CD4-positive, alpha-beta T cell treated with Interleukin-17A for 1 hour (primary cell): ENCODE measurements at regions not wholly inside any gene's neighbourhood (a gene's known extent, or its start where the extent isn't known, plus 50 kb on each side); places are given as distances from the start of the nearest gene placed in this dataset.
"Not testable (repeated sequence)": the region's sequence is repeated elsewhere in the genome, so short reads cannot be mapped to it uniquely, and the experiment has no call there.

Experiments
- DNase-seq: peaks from one replicate; pipeline ENCODE4 v3.0.0-alpha.2; 2020

GRCh38 chr2:125925891-125926546 is 729.9 kb upstream of the GYPC start:
- no peak for DNase-seq

- no peak for DNase-seq
These were observed 720.4 kb upstream of the GYPC start for GRCh38 chr2:125935559-125935958.

DNA sequence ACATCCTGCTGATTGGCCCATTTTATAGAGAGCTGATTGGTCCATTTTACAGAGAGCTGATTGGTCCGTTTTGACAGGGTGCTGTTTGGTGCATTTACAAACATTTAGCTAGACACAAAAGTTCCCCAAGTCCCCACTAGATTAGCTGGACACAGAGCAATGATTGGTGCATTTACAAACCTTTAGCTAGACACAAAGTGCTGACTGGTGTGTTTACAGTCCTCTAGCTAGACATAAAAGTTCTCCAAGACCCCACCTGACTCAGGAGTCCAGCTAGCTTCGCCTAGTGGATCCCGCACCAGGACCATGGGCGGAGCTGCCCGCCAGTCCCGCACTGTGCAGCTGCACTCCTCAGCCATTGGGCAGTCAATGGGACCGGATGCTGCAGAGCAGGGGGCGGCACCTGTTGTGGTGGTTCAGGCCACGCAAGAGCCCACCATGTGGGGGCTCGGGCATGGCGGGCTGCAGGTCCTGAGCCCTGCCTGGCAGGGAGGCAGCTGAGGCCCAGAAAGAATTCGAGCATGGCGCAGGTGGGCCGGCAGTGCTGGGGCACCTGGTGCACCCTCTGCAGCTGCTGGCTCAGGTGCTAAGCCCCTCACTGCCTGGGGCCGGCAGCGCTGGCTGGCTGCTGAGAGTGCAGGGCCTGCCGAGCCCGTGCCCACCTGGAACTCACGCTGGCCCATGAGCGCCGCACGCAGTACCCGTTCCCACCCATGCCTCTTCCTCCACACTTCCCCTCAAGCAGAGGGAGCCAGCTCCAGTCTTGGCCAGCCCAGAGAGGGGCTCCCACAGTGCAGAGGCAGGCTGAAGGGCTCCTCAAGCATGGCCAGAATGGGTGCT is 713.2 kb upstream of the GYPC start:
- no peak for DNase-seq

DNA sequence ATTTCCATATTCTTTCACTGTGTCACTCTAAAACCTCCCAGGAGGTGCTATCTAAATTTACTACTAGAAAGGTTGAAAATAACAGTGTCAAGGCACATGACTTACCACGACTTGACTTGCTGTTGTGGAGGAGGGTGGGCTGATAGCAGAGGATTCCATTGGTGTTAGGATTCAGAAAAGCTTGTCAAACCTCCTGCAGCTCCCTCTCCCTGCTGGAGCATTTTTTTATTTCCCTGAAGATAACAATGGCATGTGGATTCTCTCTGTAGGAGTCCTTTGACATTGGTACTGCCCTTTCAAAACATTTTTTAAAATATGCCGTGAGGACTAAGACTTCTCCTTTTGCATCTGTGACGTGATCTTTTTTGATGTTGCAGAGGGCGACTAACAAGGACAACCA is 696.9 kb upstream of the GYPC start:
- no peak for DNase-seq

DNA sequence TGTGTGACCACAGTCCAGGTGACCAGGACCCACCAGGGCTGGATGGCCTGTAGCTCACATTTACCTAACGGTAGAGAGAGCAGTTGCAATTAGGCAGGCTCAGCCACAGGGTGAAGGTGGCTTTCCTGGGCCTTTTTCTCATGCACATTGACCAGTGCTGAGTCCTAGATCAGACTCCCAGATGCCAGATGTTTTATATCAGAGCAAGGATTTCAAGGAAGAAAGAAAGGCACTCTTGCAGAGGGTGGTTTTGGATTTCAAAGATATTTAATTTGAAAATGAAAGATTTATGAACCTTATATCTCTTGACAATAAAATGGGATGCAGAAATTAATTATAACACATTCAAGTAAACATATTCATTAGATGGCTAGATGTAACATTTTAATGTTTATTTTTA is 694.2 kb upstream of the GYPC start:
- no peak for DNase-seq

DNA sequence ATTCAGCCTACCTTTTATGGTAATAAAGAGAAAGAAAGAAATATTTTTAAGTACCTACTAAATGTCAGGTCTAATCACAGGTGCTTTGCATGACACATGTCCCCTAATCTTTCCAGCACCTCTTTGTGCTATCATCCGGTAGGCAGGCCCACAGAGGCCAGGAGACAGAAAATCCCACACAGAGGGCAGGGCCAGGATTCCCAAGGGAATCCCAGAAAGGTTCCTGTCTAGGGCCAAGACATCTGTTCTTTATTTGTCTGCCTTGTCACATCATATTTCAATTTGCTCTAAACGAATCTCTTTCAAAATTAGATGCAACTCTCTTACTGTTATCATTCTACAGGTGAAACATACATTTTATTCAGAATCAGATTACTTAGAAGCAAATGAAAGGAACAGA is 676.1 kb upstream of the GYPC start:
- DNase-seq, result no peak

GRCh38 chr2:125983364-125983763 is 672.6 kb upstream of the GYPC start:
- no peak for DNase-seq

DNA sequence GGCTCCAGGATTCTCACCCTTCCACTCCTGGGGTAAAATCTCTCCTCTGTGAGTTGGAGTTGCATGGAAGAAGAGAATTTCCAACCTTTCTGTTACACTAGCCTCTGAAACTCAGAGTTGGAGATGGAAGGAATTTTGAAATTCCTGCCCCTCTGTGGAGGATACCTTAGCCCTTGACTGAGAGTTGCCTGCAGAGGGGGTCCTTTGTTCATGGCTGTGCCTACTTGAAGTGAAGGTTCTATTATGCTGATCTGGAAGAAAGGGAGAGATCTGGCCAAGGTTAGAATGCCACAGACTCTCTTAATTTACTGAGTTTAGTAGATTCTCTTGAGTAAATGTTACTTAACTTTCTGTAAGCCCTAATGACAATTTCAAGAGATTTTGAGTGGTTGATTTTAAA is 626.6 kb upstream of the GYPC start:
- no peak for DNase-seq

GRCh38 chr2:126038861-126039260 is 617.1 kb upstream of the GYPC start:
- DNase-seq, result no peak

DNA sequence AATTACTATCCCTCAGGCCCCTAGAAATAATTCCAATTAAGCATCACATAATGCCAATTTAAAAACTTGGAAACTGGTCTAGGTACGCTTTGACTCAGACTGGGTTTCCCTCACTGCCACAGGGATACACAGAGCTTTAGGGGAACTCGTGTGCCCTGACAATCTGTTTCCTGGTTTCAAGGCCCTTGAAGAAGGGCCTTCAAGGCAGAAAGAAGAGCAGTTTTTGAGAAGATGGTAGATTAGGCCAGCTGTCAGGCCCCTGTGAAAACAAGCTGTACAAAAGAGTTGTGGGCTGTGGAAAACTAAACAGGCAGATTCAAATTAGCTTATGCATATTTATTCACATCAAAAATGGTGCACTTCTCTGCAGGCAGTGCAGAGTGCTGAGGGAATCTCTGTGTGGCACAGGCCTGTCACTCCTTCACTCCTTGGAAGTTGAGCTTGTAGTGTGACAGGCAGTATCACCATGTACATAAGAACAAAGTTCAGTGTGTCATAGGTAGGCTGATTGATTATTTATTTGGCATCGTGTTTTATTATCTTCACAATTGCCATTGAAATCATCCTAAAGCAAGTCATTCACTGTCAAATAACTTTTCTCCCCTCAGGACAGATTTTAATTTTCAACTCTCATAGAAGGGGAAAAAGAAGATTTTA is 614.4 kb upstream of the GYPC start:
- DNase-seq, result no peak

DNA sequence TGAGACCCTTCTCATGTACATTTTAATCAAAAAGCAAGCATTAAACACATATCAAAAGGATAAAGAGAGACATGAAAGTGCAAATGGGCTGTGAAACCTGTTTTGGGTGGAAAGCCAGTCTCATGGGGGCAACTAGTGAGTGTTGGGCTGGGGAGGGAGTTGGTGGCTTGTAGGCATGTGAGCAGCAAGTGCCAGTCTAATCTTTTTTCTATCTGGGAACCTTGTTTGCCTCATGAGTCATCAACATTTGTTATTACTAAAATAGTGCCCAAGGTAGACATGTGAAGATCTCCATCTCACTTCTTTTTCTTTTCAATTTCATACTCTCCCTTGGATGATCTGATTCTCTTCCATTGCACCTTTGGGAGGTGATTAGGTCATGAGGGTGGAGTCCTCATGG is 613.9 kb upstream of the GYPC start:
- DNase-seq, result no peak

GRCh38 chr2:126048719-126049118 is 607.2 kb upstream of the GYPC start:
- no peak for DNase-seq

- DNase-seq, result no peak
These were observed 606.5 kb upstream of the GYPC start for GRCh38 chr2:126049461-126049860.

GRCh38 chr2:126050991-126051736 is 604.8 kb upstream of the GYPC start:
- DNase-seq, result no peak

- not testable (repeated sequence) for DNase-seq
These were observed 604.2 kb upstream of the GYPC start for GRCh38 chr2:126051737-126052240.

GRCh38 chr2:126059379-126059778 is 596.6 kb upstream of the GYPC start:
- no peak for DNase-seq

DNA sequence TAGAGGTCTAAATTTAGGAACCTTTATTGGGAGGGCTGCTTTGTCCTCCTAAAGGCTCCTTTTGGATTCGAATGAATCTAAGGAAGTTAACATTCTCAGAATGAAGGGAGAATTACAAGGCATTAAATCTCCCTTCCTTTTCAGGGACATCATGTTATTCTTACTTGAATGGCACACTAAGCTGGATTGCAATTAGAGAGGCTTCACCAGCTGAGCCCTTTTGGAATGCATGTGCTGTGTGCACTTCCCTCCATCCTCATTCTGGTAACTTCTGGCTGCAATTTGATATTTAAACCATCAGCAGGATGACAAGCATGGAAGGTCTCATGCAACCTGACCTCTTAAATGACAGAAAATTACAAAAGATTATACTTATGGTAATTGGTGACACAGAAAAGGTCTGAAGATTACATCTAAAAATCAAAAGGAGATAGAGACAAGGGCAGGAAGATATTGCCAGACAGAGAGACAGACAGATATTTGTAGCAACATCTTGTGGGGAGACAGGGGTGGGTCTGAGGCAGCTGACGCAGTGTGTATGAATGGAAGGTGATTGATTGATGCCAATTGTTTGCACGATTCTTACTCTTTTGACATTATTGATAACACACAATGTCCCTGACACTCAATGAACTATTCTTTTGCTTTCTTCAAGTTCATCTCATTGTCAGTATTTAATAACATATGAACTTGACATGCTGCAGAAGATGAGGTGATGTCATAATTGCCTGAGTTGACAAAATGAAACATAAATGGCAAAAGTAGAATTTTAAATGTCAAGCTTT is 570.8 kb upstream of the GYPC start:
- no peak for DNase-seq

- no peak for DNase-seq
These were observed 555.0 kb upstream of the GYPC start for GRCh38 chr2:126100962-126101361.

DNA sequence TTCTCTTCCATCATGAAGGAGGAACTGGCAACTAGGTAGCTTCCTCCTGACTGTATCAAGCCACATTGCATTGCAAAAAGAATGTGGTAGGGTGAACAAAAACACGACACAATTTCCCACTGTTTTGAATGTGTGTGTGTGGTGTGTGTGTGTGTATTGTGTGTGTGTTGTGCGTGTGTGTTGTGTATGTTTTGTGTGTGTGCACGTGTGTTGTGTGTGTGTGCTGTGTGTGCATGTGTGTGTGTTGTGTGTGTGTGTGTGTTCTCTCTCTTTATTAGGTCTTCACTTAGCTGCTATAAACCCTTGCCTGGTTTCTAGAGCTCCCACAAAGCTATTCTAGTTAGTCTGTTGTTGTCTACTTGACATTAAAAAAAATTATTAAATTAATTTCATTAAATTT is 550.0 kb upstream of the GYPC start:
- no peak for DNase-seq

DNA sequence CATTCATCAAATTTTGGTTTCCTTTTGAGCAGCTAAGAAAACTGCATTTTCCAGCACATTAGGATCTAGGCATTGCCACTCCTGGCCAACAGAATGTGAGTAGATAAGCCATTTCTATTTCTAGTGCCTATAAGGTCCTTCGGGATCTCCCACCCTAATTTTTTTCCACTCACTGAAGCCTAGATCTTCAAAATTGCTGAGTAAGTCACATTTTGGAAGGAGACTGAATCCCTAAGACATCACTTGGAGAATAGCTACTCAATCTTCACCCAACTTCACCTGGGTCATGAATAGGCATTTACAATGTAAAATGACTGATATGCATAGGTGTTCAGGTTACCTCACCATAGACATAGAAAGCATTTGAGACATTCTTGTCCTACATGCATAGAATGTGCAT is 548.1 kb upstream of the GYPC start:
- DNase-seq, result no peak

GRCh38 chr2:126115975-126116374 is 540.0 kb upstream of the GYPC start:
- DNase-seq, result no peak

DNA sequence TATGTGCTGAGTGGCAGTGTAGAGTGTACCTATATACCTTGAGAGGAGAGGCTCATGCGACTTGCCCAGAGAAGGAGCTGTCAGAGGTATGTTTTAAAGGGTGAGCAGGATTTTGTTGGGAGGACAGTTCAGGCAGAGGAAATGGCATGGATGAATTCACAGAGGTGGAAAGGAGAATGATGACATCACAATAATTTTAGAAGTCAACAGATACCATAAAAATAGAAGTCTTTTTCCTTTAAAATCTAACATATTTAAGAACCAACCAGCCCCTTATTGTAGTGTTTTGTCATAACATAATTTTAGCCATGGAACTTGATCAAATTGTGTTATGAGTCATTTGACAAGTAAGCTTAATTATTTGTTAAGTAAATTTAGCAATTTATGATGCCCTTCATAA is 538.1 kb upstream of the GYPC start:
- no peak for DNase-seq
